GM23248 (cell line): ENCODE measurements at regions not wholly inside any gene's neighbourhood (a gene's known extent, or its start where the extent isn't known, plus 50 kb on each side); places are given as distances from the start of the nearest gene placed in this dataset.

Source experiments
- DNase-seq: peaks from one replicate; pipeline ENCODE4 v3.0.0-alpha.2; 2015
- H2AFZ ChIP-seq: fragments of 200-600 bp; sonication (generic); 2 replicates; pipeline ENCODE4 v1.6.1; 2016; ENCODE audit warnings: antibody characterized with exemption
- H3F3A ChIP-seq: fragments of 200-600 bp; sonication (generic); 2 replicates; pipeline ENCODE4 v1.6.1; 2016; ENCODE audit warnings: mild to moderate bottlenecking, antibody characterized with exemption, mixed run types; ENCODE audit not compliant: insufficient read depth
- H3K27ac ChIP-seq: fragments of 200-600 bp; sonication (generic); 2 replicates; pipeline ENCODE4 v1.5.1; 2016; ENCODE audit warnings: mild to moderate bottlenecking
- H3K27me3 ChIP-seq: fragments of 200-600 bp; sonication (generic); replicated peaks from 2 replicates; pipeline ENCODE4 v1.6.1; 2016; ENCODE audit warnings: mild to moderate bottlenecking; ENCODE audit not compliant: insufficient read depth
- H3K36me3 ChIP-seq: fragments of 200-600 bp; sonication (generic); 2 replicates; pipeline ENCODE4 v1.6.1; 2016; ENCODE audit warnings: low read depth, mild to moderate bottlenecking
- H3K4me1 ChIP-seq: fragments of 200-600 bp; sonication (generic); 2 replicates; pipeline ENCODE4 v1.6.1; 2016; ENCODE audit warnings: mild to moderate bottlenecking; ENCODE audit not compliant: insufficient read depth
- H3K4me2 ChIP-seq: fragments of 200-600 bp; sonication (generic); one replicate; pipeline ENCODE4 v1.6.1; 2016; ENCODE audit warnings: mild to moderate bottlenecking; ENCODE audit not compliant: unreplicated experiment
- H3K4me3 ChIP-seq: fragments of 200-600 bp; sonication (generic); 2 replicates; pipeline ENCODE4 v1.5.1; 2016; ENCODE audit warnings: mild to moderate bottlenecking
- H3K79me2 ChIP-seq: fragments of 200-600 bp; sonication (generic); 2 replicates; pipeline ENCODE4 v1.6.1; 2016; ENCODE audit warnings: mild to moderate bottlenecking; ENCODE audit not compliant: insufficient read depth
- H3K9ac ChIP-seq: fragments of 200-600 bp; sonication (generic); 2 replicates; pipeline ENCODE4 v1.6.1; 2016; ENCODE audit warnings: mild to moderate bottlenecking
- H3K9me2 ChIP-seq: fragments of 200-600 bp; sonication (generic); 2 replicates; pipeline ENCODE4 v1.6.1; 2016; ENCODE audit warnings: mixed run types, mild to moderate bottlenecking, moderate library complexity; ENCODE audit not compliant: insufficient read depth
- H3K9me3 ChIP-seq: fragments of 200-600 bp; sonication (generic); one replicate; pipeline ENCODE4 v1.6.1; 2017; ENCODE audit warnings: low read depth
- H4K20me1 ChIP-seq: fragments of 200-600 bp; sonication (generic); 2 replicates; pipeline ENCODE4 v1.6.0; 2016; ENCODE audit not compliant: insufficient read depth
- EZH2 ChIP-seq: fragments of 200-600 bp; sonication (generic); IDR thresholded peaks from 2 replicates; pipeline ENCODE4 v1.6.1; 2018; ENCODE audit warnings: antibody characterized with exemption, mild to moderate bottlenecking; ENCODE audit not compliant: insufficient read depth, poor library complexity, severe bottlenecking
- EZH2phosphoT487 ChIP-seq: fragments of 200-600 bp; sonication (generic); IDR thresholded peaks from 2 replicates; pipeline ENCODE4 v1.6.1; 2018; ENCODE audit warnings: antibody characterized with exemption, moderate library complexity, mild to moderate bottlenecking, low read depth; ENCODE audit not compliant: insufficient read depth
- WGBS, 2 experiments: methylation state at CpG; one replicate each; pipeline ENCODE4 v1.1.6; 2015 to 2017; ENCODE audit warnings: low lambda C conversion rate in 2 of 2, low coverage in 1 of 2; ENCODE audit errors: missing lambda C conversion rate in 2 of 2; 5-methylcytosine and 5-hydroxymethylcytosine counted together
- in situ Hi-C: fragments of 300-500 bp; cut with MboI; formaldehyde crosslinking; loops from 2 replicates; pipeline ENCODE4 v1.15.0; 2020

DNA sequence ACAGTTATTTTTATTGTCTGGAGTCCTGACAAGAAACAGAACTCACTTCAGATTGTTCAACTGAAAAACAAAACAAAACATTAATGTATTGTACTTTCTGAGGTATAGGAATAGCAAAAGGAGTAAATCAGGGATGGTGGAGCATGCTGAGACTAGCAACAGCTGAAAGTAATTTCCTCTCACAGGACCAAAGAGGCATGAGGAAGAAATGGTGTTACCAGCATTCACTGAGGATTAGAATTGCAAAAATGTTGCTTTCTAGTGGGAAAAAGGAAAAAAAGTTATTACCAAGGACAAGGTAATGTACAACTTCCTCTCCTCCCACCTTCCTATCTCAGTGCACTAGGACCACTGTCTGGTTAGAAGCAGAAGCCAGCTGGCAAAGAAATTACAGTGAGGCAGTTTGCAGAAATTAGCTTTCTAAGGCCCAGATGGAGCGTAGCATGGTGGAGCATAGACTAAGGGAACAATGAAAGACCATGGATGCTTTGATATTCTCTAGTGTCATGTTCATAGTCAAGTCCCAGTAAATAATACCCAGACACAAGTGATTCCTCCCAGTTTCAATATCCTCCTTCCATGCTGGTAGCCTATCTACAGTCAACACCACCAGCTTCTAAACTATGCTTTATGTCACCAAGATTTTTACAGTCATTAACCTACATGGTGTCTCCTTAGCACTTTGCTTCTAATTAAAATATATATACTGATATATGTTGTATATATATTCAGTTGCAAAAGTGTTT, 133.7 kb upstream of the DCN start:
- no peaks in the 10 kb centered on the region for H3K36me3 ChIP-seq
- DNase-seq = peak; percentile 7
- no peak overlapping the region for H3K9ac ChIP-seq
- H3K27me3 ChIP-seq = no peaks in the 10 kb centered on the region
- no peak overlapping the region for H3K4me3 ChIP-seq
- H3K4me1 ChIP-seq = peaks cover 17% of the 10 kb centered on the region
- peak overlapping the region; percentile 60 for H3K4me2 ChIP-seq
- 53 to 60% methylated on average over 1 of the region's 1 CpG for WGBS, 2 experiments
- no peak overlapping the region for H3K27ac ChIP-seq
- in situ Hi-C loops = no loop called here
- H4K20me1 ChIP-seq = no peaks in the 10 kb centered on the region
- no peaks in the 10 kb centered on the region for H3K9me3 ChIP-seq
- no peaks in the 10 kb centered on the region for H3K79me2 ChIP-seq
- peaks cover 20% of the 10 kb centered on the region; the same call in 1 of the 2 replicates for H3F3A ChIP-seq
- no peak for TF ChIP-seq EZH2
- no peak for TF ChIP-seq EZH2phosphoT487
- H3K9me2 ChIP-seq = no peaks in the 10 kb centered on the region
- peak overlapping the region; percentile 29; the same call in 1 of the 2 replicates for H2AFZ ChIP-seq

DNA sequence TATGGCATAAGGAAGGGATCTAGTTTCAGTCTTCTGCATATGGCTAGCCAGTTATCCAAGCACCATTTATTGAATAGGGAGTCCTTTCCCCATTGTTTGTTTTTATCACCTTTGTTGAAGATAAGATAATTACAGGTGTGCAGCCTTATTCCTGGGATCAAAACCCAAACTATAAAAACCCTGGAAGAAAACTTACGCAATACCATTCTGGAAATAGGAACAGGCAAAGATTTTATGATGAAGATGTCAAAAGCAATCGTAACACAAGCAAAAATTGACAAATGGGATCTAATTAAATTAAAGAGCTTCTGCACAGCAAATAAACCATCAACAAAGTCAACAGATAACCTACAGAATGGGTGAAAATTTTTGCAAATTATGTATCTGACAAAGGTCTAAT, 128.5 kb upstream of the DCN start:
- H3K4me1 ChIP-seq = 0 out of 2 replicates have a peak, but pooled peaks cover under 1% of the 10 kb centered on the region
- H3K27ac ChIP-seq = no peak overlapping the region
- H2AFZ ChIP-seq = no peak overlapping the region
- no peaks in the 10 kb centered on the region for H3K79me2 ChIP-seq
- WGBS, 2 experiments = 92 to 95% methylated on average over 2 of the region's 2 CpGs
- no peak overlapping the region for H3K9ac ChIP-seq
- in situ Hi-C loops = no loop called here
- no peak overlapping the region for H3K4me2 ChIP-seq
- 0 out of 2 replicates have a peak, but pooled peaks cover 6% of the 10 kb centered on the region for H3F3A ChIP-seq
- no peak overlapping the region for H3K4me3 ChIP-seq
- no peaks in the 10 kb centered on the region for H3K27me3 ChIP-seq
- no peaks in the 10 kb centered on the region for H3K9me3 ChIP-seq
- H3K9me2 ChIP-seq = no peaks in the 10 kb centered on the region; the same call in 1 of the 2 replicates
- H4K20me1 ChIP-seq = no peaks in the 10 kb centered on the region
- TF ChIP-seq EZH2 (no peak), EZH2phosphoT487 (no peak)
- no peak for DNase-seq
- H3K36me3 ChIP-seq = no peaks in the 10 kb centered on the region

DNA sequence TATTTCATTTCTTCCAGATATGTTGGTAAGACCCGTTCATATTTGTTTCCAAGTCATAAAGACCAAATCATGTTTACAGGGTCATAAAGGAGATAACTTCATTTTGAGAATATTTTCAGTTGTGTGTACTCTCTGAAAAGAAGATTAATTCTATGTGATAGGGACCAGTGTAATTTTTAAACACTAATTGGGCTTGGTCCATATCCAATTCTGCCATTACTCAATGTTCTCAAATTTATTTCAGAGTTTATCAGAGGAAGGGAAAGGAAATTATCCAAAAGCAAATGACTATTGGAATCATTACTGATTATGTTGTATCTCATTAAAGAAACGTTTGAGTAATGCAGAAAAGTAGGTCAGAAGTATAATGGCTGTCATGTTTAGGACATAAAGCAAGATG, 126.8 kb upstream of the DCN start:
- Histone ChIP-seq H3K27me3 (no peaks in the 10 kb centered on the region), H3K4me1 (no peaks in the 10 kb centered on the region), H3F3A (no peaks in the 10 kb centered on the region), H3K9ac (no peak overlapping the region), H3K4me3 (no peak overlapping the region), H2AFZ (no peak overlapping the region), H3K4me2 (no peak overlapping the region), H3K9me3 (no peaks in the 10 kb centered on the region), H3K27ac (no peak overlapping the region), H4K20me1 (no peaks in the 10 kb centered on the region), H3K79me2 (no peaks in the 10 kb centered on the region), H3K9me2 (no peaks in the 10 kb centered on the region; the same call in 1 of the 2 replicates), H3K36me3 (no peaks in the 10 kb centered on the region)
- DNase-seq = no peak
- whole genome bisulfite sequencing, 2 experiments = 20 to 29% methylated on average over 2 of the region's 2 CpGs
- in situ Hi-C loops = no loop called here
- TF ChIP-seq EZH2phosphoT487 = no peak
- no peak for TF ChIP-seq EZH2

DNA sequence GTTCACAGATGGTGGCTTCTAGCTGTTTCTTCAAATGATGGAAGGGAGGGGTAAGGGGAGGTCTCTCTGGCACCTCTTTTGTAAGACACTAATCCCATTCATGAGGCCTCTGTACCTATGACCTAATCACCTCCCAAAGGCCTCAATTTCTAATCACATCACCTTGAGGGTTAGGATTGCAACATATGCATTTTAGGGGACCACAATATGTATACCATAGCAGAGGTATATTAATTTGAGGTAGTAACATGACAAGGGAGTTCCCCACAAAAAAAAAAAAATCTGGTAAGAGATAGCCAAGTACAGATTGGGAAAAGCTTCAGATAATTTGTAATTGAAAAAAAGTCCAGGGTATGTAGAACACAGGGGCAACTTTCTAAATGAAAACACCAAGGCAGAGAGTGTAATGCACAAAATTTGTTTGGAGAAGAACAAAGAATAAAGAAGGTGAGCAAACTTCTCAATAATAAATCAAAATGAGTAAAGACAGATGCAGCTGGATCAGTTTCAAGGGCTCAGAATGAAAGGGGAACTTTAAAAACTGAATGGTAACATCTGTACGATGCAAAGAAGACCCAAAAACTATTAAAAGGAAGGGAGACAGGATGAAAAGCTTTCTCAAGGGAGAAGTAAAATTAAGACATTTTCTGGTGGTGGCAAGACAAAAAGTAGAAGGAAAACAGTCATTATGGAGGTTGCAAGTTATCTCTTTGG, 125.5 kb upstream of the DCN start:
- no peaks in the 10 kb centered on the region for H3K4me1 ChIP-seq
- DNase-seq = no peak
- in situ Hi-C loops = no loop called here
- TF ChIP-seq EZH2 (no peak), EZH2phosphoT487 (no peak)
- no peaks in the 10 kb centered on the region for H4K20me1 ChIP-seq
- no peak overlapping the region for H3K4me2 ChIP-seq
- WGBS, 2 experiments = 15 to 20% methylated on average over 1 of the region's 1 CpG
- 0 out of 2 replicates have a peak overlapping the region, but pooled peaks have one; percentile 8 for H2AFZ ChIP-seq
- H3K9me2 ChIP-seq = no peaks in the 10 kb centered on the region; the same call in 1 of the 2 replicates
- no peaks in the 10 kb centered on the region for H3K9me3 ChIP-seq
- no peaks in the 10 kb centered on the region for H3F3A ChIP-seq
- no peaks in the 10 kb centered on the region for H3K27me3 ChIP-seq
- H3K9ac ChIP-seq = no peak overlapping the region
- no peaks in the 10 kb centered on the region for H3K79me2 ChIP-seq
- no peak overlapping the region for H3K27ac ChIP-seq
- no peak overlapping the region for H3K4me3 ChIP-seq
- no peaks in the 10 kb centered on the region for H3K36me3 ChIP-seq
